PC-3 (cell line): ENCODE measurements at regions not wholly inside any gene's neighbourhood (a gene's known extent, or its start where the extent isn't known, plus 50 kb on each side); places are given as distances from the start of the nearest gene placed in this dataset.

ENCODE experiments used
- EZH2 ChIP-seq: fragments of 300-600 bp; sonication (generic); IDR thresholded peaks from one replicate; pipeline ENCODE4 v1.6.1; 2017; ENCODE audit warnings: antibody characterized with exemption, mild to moderate bottlenecking, low read length; ENCODE audit not compliant: unreplicated experiment
- TF ChIP-seq, protein P1 (sequence below): fragments of 300-600 bp; sonication (generic); conservative IDR thresholded peaks from 2 replicates; pipeline ENCODE4 v1.5.1; 2017; ENCODE audit warnings: antibody characterized with exemption, low read depth, mild to moderate bottlenecking, low read length

DNA sequence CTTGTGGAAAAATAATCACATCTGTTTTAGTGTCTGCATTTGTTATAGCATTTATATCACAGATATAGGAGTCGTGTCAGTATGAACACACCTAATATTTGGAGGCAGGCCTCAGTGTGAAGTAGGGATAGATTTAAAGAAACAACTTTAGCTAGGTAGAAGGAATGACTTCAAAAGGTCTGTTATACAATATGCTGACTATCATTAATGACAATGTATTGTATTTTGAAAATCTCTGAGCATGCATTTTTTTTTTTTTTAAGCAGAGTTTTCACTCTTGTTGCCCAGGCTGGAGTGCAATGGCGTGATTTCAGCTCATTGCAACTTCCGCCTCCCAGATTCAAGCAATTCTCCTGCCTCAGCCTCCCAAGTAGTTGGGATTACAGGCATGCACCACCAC, 248.3 kb downstream of the EN1 start:
- TF ChIP-seq, protein P1, sequence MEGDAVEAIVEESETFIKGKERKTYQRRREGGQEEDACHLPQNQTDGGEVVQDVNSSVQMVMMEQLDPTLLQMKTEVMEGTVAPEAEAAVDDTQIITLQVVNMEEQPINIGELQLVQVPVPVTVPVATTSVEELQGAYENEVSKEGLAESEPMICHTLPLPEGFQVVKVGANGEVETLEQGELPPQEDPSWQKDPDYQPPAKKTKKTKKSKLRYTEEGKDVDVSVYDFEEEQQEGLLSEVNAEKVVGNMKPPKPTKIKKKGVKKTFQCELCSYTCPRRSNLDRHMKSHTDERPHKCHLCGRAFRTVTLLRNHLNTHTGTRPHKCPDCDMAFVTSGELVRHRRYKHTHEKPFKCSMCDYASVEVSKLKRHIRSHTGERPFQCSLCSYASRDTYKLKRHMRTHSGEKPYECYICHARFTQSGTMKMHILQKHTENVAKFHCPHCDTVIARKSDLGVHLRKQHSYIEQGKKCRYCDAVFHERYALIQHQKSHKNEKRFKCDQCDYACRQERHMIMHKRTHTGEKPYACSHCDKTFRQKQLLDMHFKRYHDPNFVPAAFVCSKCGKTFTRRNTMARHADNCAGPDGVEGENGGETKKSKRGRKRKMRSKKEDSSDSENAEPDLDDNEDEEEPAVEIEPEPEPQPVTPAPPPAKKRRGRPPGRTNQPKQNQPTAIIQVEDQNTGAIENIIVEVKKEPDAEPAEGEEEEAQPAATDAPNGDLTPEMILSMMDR, result no peak
- no peak for TF ChIP-seq EZH2
